T-helper 2 cell treated with Interferon-gamma antibody and Interleukin-4, amounts not matched to agents 5 μg/mL and 100 μg/mL, for 36 hours (primary cell): ENCODE measurements at regions not wholly inside any gene's neighbourhood (a gene's known extent, or its start where the extent isn't known, plus 50 kb on each side); places are given as distances from the start of the nearest gene placed in this dataset.
"Not testable (repeated sequence)": the region's sequence is repeated elsewhere in the genome, so short reads cannot be mapped to it uniquely, and the experiment has no call there.

Source experiments
- DNase-seq: peaks from one replicate; pipeline ENCODE4 v3.0.0; 2021; ENCODE audit warnings: low spot score
- H3K27ac Mint-ChIP-seq: one replicate; pipeline ENCODE4 v1.8.0; 2021; ENCODE audit warnings: mild to moderate bottlenecking, mixed read lengths
- H3K27me3 Mint-ChIP-seq: one replicate; pipeline ENCODE4 v1.8.0; 2021; ENCODE audit warnings: low read depth, mixed read lengths
- H3K36me3 Mint-ChIP-seq: one replicate; pipeline ENCODE4 v1.8.0; 2021; ENCODE audit warnings: low read depth, mixed read lengths
- H3K4me1 Mint-ChIP-seq: one replicate; pipeline ENCODE4 v1.8.0; 2021; ENCODE audit warnings: low read depth, mixed read lengths
- H3K4me3 Mint-ChIP-seq: one replicate; pipeline ENCODE4 v1.8.0; 2022; ENCODE audit warnings: mild to moderate bottlenecking, moderate library complexity, mixed read lengths
- H3K9me3 Mint-ChIP-seq: one replicate; pipeline ENCODE4 v1.8.0; 2021; ENCODE audit warnings: mixed read lengths

- peak; percentile 80 for DNase-seq
- H3K9me3 Mint-ChIP-seq, H3K27me3 Mint-ChIP-seq: not testable (repeated sequence)
- Mint-ChIP-seq H3K4me3 (peak overlapping the region; percentile 97), H3K36me3 (peaks cover 18% of the 10 kb centered on the region), H3K27ac (peak overlapping the region; percentile 98), H3K4me1 (peaks cover 15% of the 10 kb centered on the region)
Measured at GRCh38 chr17:30731210-30732132, 93.0 kb downstream of the CRLF3 start.

GRCh38 chr17:30730837-30731209, 93.7 kb downstream of the CRLF3 start:
- Mint-ChIP-seq H3K4me1 (peaks cover 15% of the 10 kb centered on the region), H3K36me3 (peaks cover 17% of the 10 kb centered on the region), H3K27ac (peak overlapping the region; percentile 98), H3K4me3 (peak overlapping the region; percentile 97)
- H3K9me3 Mint-ChIP-seq, H3K27me3 Mint-ChIP-seq, DNase-seq: not testable (repeated sequence)

- not testable (repeated sequence) for H3K9me3 Mint-ChIP-seq, H3K27me3 Mint-ChIP-seq, DNase-seq
- Mint-ChIP-seq H3K4me3 (peak overlapping the region; percentile 97), H3K36me3 (peaks cover 13% of the 10 kb centered on the region), H3K27ac (peak overlapping the region; percentile 98), H3K4me1 (peaks cover 12% of the 10 kb centered on the region)
Measured at GRCh38 chr17:30730171-30730836, 94.2 kb downstream of the CRLF3 start.

GRCh38 chr17:30729471-30730170, 94.9 kb downstream of the CRLF3 start:
- H3K4me3 Mint-ChIP-seq, result peak overlapping the region; percentile 44
- peaks cover 11% of the 10 kb centered on the region for H3K4me1 Mint-ChIP-seq
- H3K9me3 Mint-ChIP-seq, H3K36me3 Mint-ChIP-seq, H3K27me3 Mint-ChIP-seq, DNase-seq: not testable (repeated sequence)
- H3K27ac Mint-ChIP-seq, result peak overlapping the region; percentile 46

GRCh38 chr17:30727517-30727916, 97.0 kb downstream of the CRLF3 start:
- H3K36me3 Mint-ChIP-seq, H3K9me3 Mint-ChIP-seq, H3K4me1 Mint-ChIP-seq, H3K27ac Mint-ChIP-seq, H3K27me3 Mint-ChIP-seq, H3K4me3 Mint-ChIP-seq, DNase-seq: not testable (repeated sequence)

GRCh38 chr17:30726734-30727133, 97.8 kb downstream of the CRLF3 start:
- H3K4me1 Mint-ChIP-seq, H3K27ac Mint-ChIP-seq, DNase-seq, H3K4me3 Mint-ChIP-seq, H3K27me3 Mint-ChIP-seq, H3K9me3 Mint-ChIP-seq, H3K36me3 Mint-ChIP-seq: not testable (repeated sequence)

- not testable (repeated sequence) for DNase-seq, H3K9me3 Mint-ChIP-seq, H3K4me1 Mint-ChIP-seq, H3K4me3 Mint-ChIP-seq, H3K36me3 Mint-ChIP-seq, H3K27me3 Mint-ChIP-seq, H3K27ac Mint-ChIP-seq
Measured at GRCh38 chr17:30726310-30726709, 98.2 kb downstream of the CRLF3 start.

GRCh38 chr17:30724034-30724650, 100.3 kb downstream of the CRLF3 start:
- not testable (repeated sequence) for H3K4me1 Mint-ChIP-seq, H3K9me3 Mint-ChIP-seq, H3K27ac Mint-ChIP-seq

GRCh38 chr17:30722114-30722780, 102.2 kb downstream of the CRLF3 start:
- not testable (repeated sequence) for H3K4me3 Mint-ChIP-seq, DNase-seq, H3K27me3 Mint-ChIP-seq, H3K9me3 Mint-ChIP-seq, H3K27ac Mint-ChIP-seq, H3K4me1 Mint-ChIP-seq, H3K36me3 Mint-ChIP-seq

More at GRCh38 chr17:30724034-30724650, 100.3 kb downstream of the CRLF3 start:
- not testable (repeated sequence) for H3K4me3 Mint-ChIP-seq, H3K27me3 Mint-ChIP-seq, DNase-seq, H3K36me3 Mint-ChIP-seq

- DNase-seq, H3K4me3 Mint-ChIP-seq, H3K27ac Mint-ChIP-seq: not testable (repeated sequence)
Measured at GRCh38 chr17:30720971-30721370, 103.5 kb downstream of the CRLF3 start.

GRCh38 chr17:30720013-30720471, 104.5 kb downstream of the CRLF3 start:
- DNase-seq, result no peak
- no peaks in the 10 kb centered on the region for H3K27me3 Mint-ChIP-seq
- H3K27ac Mint-ChIP-seq, result no peak overlapping the region
- peaks cover 6% of the 10 kb centered on the region for H3K4me1 Mint-ChIP-seq
- H3K36me3 Mint-ChIP-seq, result no peaks in the 10 kb centered on the region
- H3K9me3 Mint-ChIP-seq, result no peaks in the 10 kb centered on the region
- no peak overlapping the region for H3K4me3 Mint-ChIP-seq

More at GRCh38 chr17:30720971-30721370, 103.5 kb downstream of the CRLF3 start:
- H3K9me3 Mint-ChIP-seq, H3K36me3 Mint-ChIP-seq, H3K4me1 Mint-ChIP-seq, H3K27me3 Mint-ChIP-seq: not testable (repeated sequence)

- DNase-seq, result peak; percentile 58
- not testable (repeated sequence) for H3K36me3 Mint-ChIP-seq, H3K27me3 Mint-ChIP-seq, H3K27ac Mint-ChIP-seq, H3K4me1 Mint-ChIP-seq, H3K9me3 Mint-ChIP-seq
- peak overlapping the region; percentile 65 for H3K4me3 Mint-ChIP-seq
Measured at GRCh38 chr17:30719131-30719973, 105.1 kb downstream of the CRLF3 start.

- H3K9me3 Mint-ChIP-seq, H3K4me1 Mint-ChIP-seq, H3K36me3 Mint-ChIP-seq, DNase-seq, H3K27me3 Mint-ChIP-seq, H3K4me3 Mint-ChIP-seq, H3K27ac Mint-ChIP-seq: not testable (repeated sequence)
Measured at GRCh38 chr17:30718691-30719090, 105.8 kb downstream of the CRLF3 start.
